Stomach (tissue), 8 donors: ENCODE measurements at regions not wholly inside any gene's neighbourhood (a gene's known extent, or its start where the extent isn't known, plus 50 kb on each side); places are given as distances from the start of the nearest gene placed in this dataset.

Source experiments
- DNase-seq, 2 donors: peaks; one replicate each; pipeline versions ENCODE4 v3.0.0 to v3.0.0-alpha.2; 2013 to 2019
- H3K27ac ChIP-seq, 5 donors: fragments of 200-600 bp in 4 of 5; sonication (generic) in 4 of 5; one replicate each; pipeline ENCODE4 v1.5.1; 2013 to 2019; ENCODE audit warnings: mild to moderate bottlenecking in 1 of 5, moderate library complexity in 1 of 5
- H3K27me3 ChIP-seq, 3 donors: fragments of 200-600 bp; sonication (generic); one replicate each; pipeline ENCODE4 v1.5.1; 2017 to 2019; ENCODE audit warnings: mixed run types in 1 of 3
- H3K36me3 ChIP-seq, 4 donors: fragments of 200-600 bp; sonication (generic); 1 replicate in 3 of 4; 2 replicates in 1 of 4; pipeline ENCODE4 v1.5.1; 2016 to 2019
- H3K4me1 ChIP-seq, 4 donors: fragments of 200-600 bp; sonication (generic); one replicate each; pipeline ENCODE4 v1.5.1; 2016 to 2019
- H3K4me3 ChIP-seq, 4 donors: fragments of 200-600 bp; sonication (generic) in 3 of 4; one replicate each; pipeline ENCODE4 v1.5.1; 2016 to 2019; ENCODE audit warnings: mild to moderate bottlenecking in 1 of 4
- H3K9me3 ChIP-seq, 4 donors: fragments of 200-600 bp; sonication (generic); one replicate each; pipeline ENCODE4 v1.5.1; 2016 to 2019
- EP300 ChIP-seq: sonication (generic); formaldehyde crosslinking; IDR thresholded peaks from one replicate; pipeline ENCODE4 v1.6.1; 2017; ENCODE audit warnings: antibody characterized with exemption
- POLR2A ChIP-seq, 4 donors: fragments of 450-650 bp; IDR thresholded peaks; one replicate each; pipeline ENCODE4 v1.6.1; 2016; ENCODE audit warnings: antibody characterized with exemption in 4 of 4, control low read depth in 2 of 4, mild to moderate bottlenecking in 1 of 4, moderate library complexity in 1 of 4
- POLR2AphosphoS5 ChIP-seq, 3 donors: sonication (generic); formaldehyde crosslinking; IDR thresholded peaks; one replicate each; pipeline ENCODE4 v1.6.1; 2016; ENCODE audit warnings: antibody characterized with exemption in 3 of 3
- WGBS, 5 donors: extraction: QIAGEN DNeasy Blood & Tissue Kit in 3 of 5; methylation state at CpG; one replicate each; pipeline versions ENCODE4 v1.1.5 to v1.1.7; 2013 to 2018; 5-methylcytosine and 5-hydroxymethylcytosine counted together
- intact Hi-C: fragments of 100-400 bp; cut with DNase I; formaldehyde crosslinking; loops from one replicate; pipeline ENCODE4 v1.15.1; 2023; ENCODE audit warnings: low total_unique reads
- TF ChIP-seq, protein P1 (sequence below), 7 experiments: fragments of 450-650 bp in 4 of 7; fragments of 200-600 bp in 3 of 7; sonication (generic) in 3 of 7; IDR thresholded peaks; one replicate each; pipeline ENCODE4 v1.5.1; 2016 to 2019; ENCODE audit warnings: antibody characterized with exemption in 7 of 7, control low read depth in 2 of 7, mild to moderate bottlenecking in 1 of 7
- donor health status: healthy with polysubstance abuse.
- donor health status: Bipolar disorder and iron deficiency.
- donor health status: healthy.

- WGBS, 5 donors: 62 to 65% (median 63%) methylated on average over 4 of the region's 4 CpGs
- H3K27ac ChIP-seq: no peak overlapping the region
These were observed 248.4 kb upstream of the CCDC196 start for GRCh38 chr14:66237741-66238140.

GRCh38 chr14:66238969-66239368 lies 247.2 kb upstream of the CCDC196 start:
- intact Hi-C loops: no loop called here
- H3K4me3 ChIP-seq: no peak overlapping the region
- 43 to 71% (median 57%) methylated on average over 1 of the region's 1 CpG for WGBS, 5 donors
- H3K36me3 ChIP-seq: no peaks in the 10 kb centered on the region
- TF ChIP-seq EP300 (no peak), POLR2AphosphoS5 (IDR thresholded peaks at IDR 0.05) (no peak), POLR2A (IDR thresholded peaks at IDR 0.05) (no peak)
- TF ChIP-seq, protein P1, sequence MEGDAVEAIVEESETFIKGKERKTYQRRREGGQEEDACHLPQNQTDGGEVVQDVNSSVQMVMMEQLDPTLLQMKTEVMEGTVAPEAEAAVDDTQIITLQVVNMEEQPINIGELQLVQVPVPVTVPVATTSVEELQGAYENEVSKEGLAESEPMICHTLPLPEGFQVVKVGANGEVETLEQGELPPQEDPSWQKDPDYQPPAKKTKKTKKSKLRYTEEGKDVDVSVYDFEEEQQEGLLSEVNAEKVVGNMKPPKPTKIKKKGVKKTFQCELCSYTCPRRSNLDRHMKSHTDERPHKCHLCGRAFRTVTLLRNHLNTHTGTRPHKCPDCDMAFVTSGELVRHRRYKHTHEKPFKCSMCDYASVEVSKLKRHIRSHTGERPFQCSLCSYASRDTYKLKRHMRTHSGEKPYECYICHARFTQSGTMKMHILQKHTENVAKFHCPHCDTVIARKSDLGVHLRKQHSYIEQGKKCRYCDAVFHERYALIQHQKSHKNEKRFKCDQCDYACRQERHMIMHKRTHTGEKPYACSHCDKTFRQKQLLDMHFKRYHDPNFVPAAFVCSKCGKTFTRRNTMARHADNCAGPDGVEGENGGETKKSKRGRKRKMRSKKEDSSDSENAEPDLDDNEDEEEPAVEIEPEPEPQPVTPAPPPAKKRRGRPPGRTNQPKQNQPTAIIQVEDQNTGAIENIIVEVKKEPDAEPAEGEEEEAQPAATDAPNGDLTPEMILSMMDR (IDR thresholded peaks at IDR 0.05): no peak
- H3K9me3 ChIP-seq: no peaks in the 10 kb centered on the region
- no peaks in the 10 kb centered on the region for H3K4me1 ChIP-seq
- no peak for DNase-seq
- no peaks in the 10 kb centered on the region for H3K27me3 ChIP-seq
- no peak overlapping the region for H3K27ac ChIP-seq

More at GRCh38 chr14:66237741-66238140, 248.4 kb upstream of the CCDC196 start:
- peaks cover 0 to 7% (median 0%) of the 10 kb centered on the region in 4 donors for H3K4me1 ChIP-seq
- intact Hi-C loops: no loop called here
- no peaks in the 10 kb centered on the region for H3K9me3 ChIP-seq
- no peaks in the 10 kb centered on the region for H3K27me3 ChIP-seq
- no peak for DNase-seq
- TF ChIP-seq, protein P1 (IDR thresholded peaks at IDR 0.05): no peak
- no peak for TF ChIP-seq POLR2A (IDR thresholded peaks at IDR 0.05)
- TF ChIP-seq EP300: no peak
- TF ChIP-seq POLR2AphosphoS5 (IDR thresholded peaks at IDR 0.05): no peak
- H3K4me3 ChIP-seq: no peak overlapping the region
- no peaks in the 10 kb centered on the region for H3K36me3 ChIP-seq

DNA sequence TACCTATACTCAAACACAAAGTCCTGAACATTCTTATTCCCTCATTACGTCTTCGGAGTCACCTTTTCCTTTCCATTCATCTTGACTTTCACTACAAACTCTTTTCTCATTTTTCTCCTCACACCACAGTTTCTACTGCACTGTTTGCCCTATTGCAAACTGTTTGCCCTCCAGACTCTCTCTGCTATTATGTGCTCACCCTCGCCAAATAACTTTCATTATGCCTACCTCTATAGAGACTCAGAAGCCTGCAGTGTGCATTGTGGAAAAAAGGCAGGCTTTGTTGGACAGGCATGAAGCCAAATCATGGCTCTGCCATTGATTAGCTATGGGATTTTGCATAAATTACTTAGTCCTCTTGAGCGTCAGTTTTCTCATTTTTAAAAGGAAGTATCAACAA lies 246.6 kb upstream of the CCDC196 start:
- H3K27me3 ChIP-seq: no peaks in the 10 kb centered on the region
- H3K4me3 ChIP-seq: no peak overlapping the region
- intact Hi-C loops: no loop called here
- no peaks in the 10 kb centered on the region for H3K36me3 ChIP-seq
- H3K27ac ChIP-seq: no peak overlapping the region
- H3K4me1 ChIP-seq: no peaks in the 10 kb centered on the region
- 57 to 80% (median 70%) methylated on average over 4 of the region's 4 CpGs for WGBS, 5 donors
- H3K9me3 ChIP-seq: no peaks in the 10 kb centered on the region
- TF ChIP-seq POLR2A (IDR thresholded peaks at IDR 0.05): no peak
- no peak for DNase-seq

- Histone ChIP-seq H3K4me1 (no peaks in the 10 kb centered on the region), H3K4me3 (no peak overlapping the region)
- intact Hi-C loops: no loop called here
These were observed 246.1 kb upstream of the CCDC196 start for GRCh38 chr14:66240105-66240504.

DNA sequence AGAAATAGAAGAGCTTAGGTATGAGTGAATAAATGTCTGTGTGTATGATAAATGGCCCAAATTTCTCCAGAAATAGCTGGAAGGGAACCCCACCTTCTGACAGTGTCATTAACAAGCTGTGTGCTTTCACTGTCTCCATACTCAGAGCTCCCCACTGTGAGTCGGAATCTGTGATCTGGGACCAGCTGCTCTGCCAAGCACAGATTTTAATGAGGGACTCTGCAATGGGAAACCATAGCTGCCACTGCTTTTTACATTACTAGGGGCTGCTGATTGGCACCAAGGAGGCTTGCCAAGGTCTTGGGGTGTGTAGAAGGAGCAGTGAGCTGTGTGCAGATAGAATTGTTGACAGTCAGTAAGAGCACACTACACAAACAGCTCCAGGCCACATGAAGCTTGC lies 244.2 kb upstream of the CCDC196 start:
- TF ChIP-seq EP300: no peak
- TF ChIP-seq POLR2A (IDR thresholded peaks at IDR 0.05): no peak
- TF ChIP-seq POLR2AphosphoS5 (IDR thresholded peaks at IDR 0.05): no peak
- TF ChIP-seq, protein P1 (IDR thresholded peaks at IDR 0.05): no peak
- H3K27ac ChIP-seq: no peak overlapping the region
- intact Hi-C loops: no loop called here

More at GRCh38 chr14:66240105-66240504, 246.1 kb upstream of the CCDC196 start:
- TF ChIP-seq, protein P1 (IDR thresholded peaks at IDR 0.05): no peak
- TF ChIP-seq EP300: no peak
- H3K27me3 ChIP-seq: no peaks in the 10 kb centered on the region
- DNase-seq: no peak
- H3K36me3 ChIP-seq: no peaks in the 10 kb centered on the region
- H3K27ac ChIP-seq: no peak overlapping the region
- H3K9me3 ChIP-seq: no peaks in the 10 kb centered on the region

More for the DNA sequence above, 244.2 kb upstream of the CCDC196 start:
- WGBS, 5 donors: 83 to 89% (median 86%) methylated on average over 1 of the region's 1 CpG
- Histone ChIP-seq H3K4me1 (no peaks in the 10 kb centered on the region), H3K4me3 (no peak overlapping the region), H3K27me3 (no peaks in the 10 kb centered on the region), H3K9me3 (no peaks in the 10 kb centered on the region), H3K36me3 (no peaks in the 10 kb centered on the region)
- no peak for DNase-seq
